HCT116 (cell line): ENCODE measurements at regions not wholly inside any gene's neighbourhood (a gene's known extent, or its start where the extent isn't known, plus 50 kb on each side); places are given as distances from the start of the nearest gene placed in this dataset.

Source experiments
- ATAC-seq: fragments of 200-7000 bp; cut with Tn5 transposase; 2 replicates; pipeline ENCODE4 v1.9.1; 2020; ENCODE audit warnings: mild to moderate bottlenecking, moderate library complexity
- BruUV-seq: library from RNA; stranded (reverse); fragments of 400-500 nt; replicated peaks from 2 replicates; lab custom pipeline; 2021; lab: Mats Ljungman, UMichigan
- CTCF ChIA-PET: fragments of 300-600 bp; sonication (Branson Sonifier 250); formaldehyde crosslinking; loops from one replicate; lab custom pipeline; 2021; ENCODE audit warnings: antibody characterized with exemption; lab: Charles Lee
- POLR2A ChIA-PET: fragments of 300-600, 350-600 bp; sonication (Branson Sonifier 250); formaldehyde crosslinking; loops from one replicate; lab custom pipeline; 2021; ENCODE audit warnings: antibody characterized with exemption; lab: Charles Lee
- RAD21 ChIA-PET, 2 experiments: fragments of 300-600 bp; sonication (Branson Sonifier 250); formaldehyde crosslinking; loops; one replicate each; lab custom pipeline; 2023; ENCODE audit warnings: low total read pairs in 2 of 2; ENCODE audit not compliant: uncharacterized antibody in 2 of 2, unreplicated experiment in 2 of 2, low non-redundant PET in 1 of 2; lab: Charles Lee
- DNase-seq: peaks from one replicate; pipeline ENCODE4 v3.0.0-alpha.2; 2010; ENCODE audit warnings: low read depth, low spot score
- H2AFZ ChIP-seq: fragments of 200-600 bp; shearing (Covaris generic), sonication (generic); 2 replicates; pipeline ENCODE4 v1.6.1; 2017; ENCODE audit warnings: low read depth, mixed run types, mixed read lengths, antibody characterized with exemption, low read length; ENCODE audit not compliant: poor library complexity, severe bottlenecking
- H3K27ac ChIP-seq: 2 replicates; pipeline ENCODE4 v1.5.1; 2012; ENCODE audit warnings: low read depth, low read length
- H3K27me3 ChIP-seq: fragments of 200-600 bp; sonication (generic); 2 replicates; pipeline ENCODE4 v1.6.1; 2016; ENCODE audit warnings: mixed run types, low read length, mixed read lengths; ENCODE audit not compliant: insufficient read depth
- H3K36me3 ChIP-seq, 2 experiments: fragments of 200-500 bp in 1 of 2; fragments of 200-600 bp in 1 of 2; sonication (Bioruptor generic) in 1 of 2; sonication (generic) in 1 of 2; 2 replicates each; pipeline versions ENCODE4 v1.5.1 to v1.6.1; 2014 to 2016; ENCODE audit warnings: low read length in 2 of 2, inconsistent platforms in 1 of 2, mixed read lengths in 1 of 2, mixed run types in 1 of 2; ENCODE audit not compliant: insufficient read depth in 2 of 2, control insufficient read depth in 1 of 2
- H3K4me1 ChIP-seq, 2 experiments: fragments of 200-600 bp in 1 of 2; sonication (generic) in 1 of 2; 2 replicates each; pipeline versions ENCODE4 v1.5.1 to v1.6.1; 2012 to 2017; ENCODE audit warnings: low read length in 2 of 2, inconsistent platforms in 1 of 2, mild to moderate bottlenecking in 1 of 2, mixed read lengths in 1 of 2, mixed run types in 1 of 2, moderate library complexity in 1 of 2; ENCODE audit not compliant: insufficient read depth in 2 of 2, control insufficient read depth in 1 of 2
- H3K4me2 ChIP-seq: fragments of 200-600 bp; sonication (generic); 2 replicates; pipeline ENCODE4 v1.6.1; 2017; ENCODE audit warnings: mixed run types, low read length, mixed read lengths
- H3K4me3 ChIP-seq, 2 experiments: fragments of 200-600 bp in 1 of 2; sonication (generic) in 1 of 2; replicated peaks in 1 of 2; 2 replicates each; pipeline ENCODE4 v1.5.1; 2011 to 2016; ENCODE audit warnings: low read length in 2 of 2, control low read depth in 1 of 2, low read depth in 1 of 2, mild to moderate bottlenecking in 1 of 2, mixed read lengths in 1 of 2, mixed run types in 1 of 2
- H3K79me2 ChIP-seq: fragments of 200-600 bp; sonication (generic); 2 replicates; pipeline ENCODE4 v1.6.1; 2017; ENCODE audit warnings: mild to moderate bottlenecking, mixed run types, low read length, moderate library complexity, mixed read lengths; ENCODE audit not compliant: insufficient read depth
- H3K9ac ChIP-seq: fragments of 200-600 bp; sonication (generic); 2 replicates; pipeline ENCODE4 v1.6.1; 2016; ENCODE audit warnings: low read length, mixed read lengths
- H3K9me2 ChIP-seq: fragments of 200-600 bp; sonication (generic), shearing (Covaris generic); 2 replicates; pipeline ENCODE4 v1.6.1; 2017; ENCODE audit warnings: mixed run types, mild to moderate bottlenecking, moderate library complexity; ENCODE audit not compliant: insufficient read depth
- H3K9me3 ChIP-seq, 2 experiments: fragments of 200-500 bp in 1 of 2; fragments of 200-600 bp in 1 of 2; sonication (Bioruptor generic) in 1 of 2; sonication (generic) in 1 of 2; 2 replicates each; pipeline ENCODE4 v1.6.1; 2014 to 2017; ENCODE audit warnings: low read length in 2 of 2, mixed read lengths in 2 of 2, inconsistent platforms in 1 of 2, low read depth in 1 of 2, mild to moderate bottlenecking in 1 of 2, mixed run types in 1 of 2, moderate library complexity in 1 of 2; ENCODE audit not compliant: control insufficient read depth in 1 of 2, insufficient read depth in 1 of 2
- H4K20me1 ChIP-seq: fragments of 200-600 bp; sonication (generic), shearing (Covaris generic); 2 replicates; pipeline ENCODE4 v1.6.1; 2017; ENCODE audit warnings: mixed run types, mild to moderate bottlenecking, moderate library complexity; ENCODE audit not compliant: insufficient read depth
- CBX3 ChIP-seq: IDR thresholded peaks from 2 replicates; pipeline ENCODE4 v1.6.1; 2012; ENCODE audit warnings: low read depth
- CTCF ChIP-seq, 3 experiments: fragments of 200-600 bp in 1 of 3; sonication (generic) in 1 of 3; IDR thresholded peaks in 2 of 3; conservative IDR thresholded peaks in 1 of 3; 2 replicates each; pipeline ENCODE4 v1.5.1; 2012 to 2017; ENCODE audit warnings: low read depth in 2 of 3, low read length in 2 of 3, antibody characterized with exemption in 1 of 3, borderline replicate concordance in 1 of 3, control low read depth in 1 of 3, mild to moderate bottlenecking in 1 of 3, mixed read lengths in 1 of 3, mixed run types in 1 of 3, moderate library complexity in 1 of 3; ENCODE audit not compliant: insufficient read depth in 1 of 3
- EGR1 ChIP-seq: IDR thresholded peaks from 2 replicates; pipeline ENCODE4 v1.6.1; 2012; ENCODE audit warnings: low read depth
- ELF1 ChIP-seq: IDR thresholded peaks from 2 replicates; pipeline ENCODE4 v1.6.1; 2012; ENCODE audit warnings: low read depth, borderline replicate concordance
- EZH2 ChIP-seq: fragments of 200-600 bp; sonication (generic); IDR thresholded peaks from 2 replicates; pipeline ENCODE4 v1.6.1; 2017; ENCODE audit warnings: antibody characterized with exemption, mixed run types
- EZH2phosphoT487 ChIP-seq: fragments of 200-600 bp; IDR thresholded peaks from 2 replicates; pipeline ENCODE4 v1.6.1; 2018; ENCODE audit warnings: antibody characterized with exemption, borderline replicate concordance
- JUND ChIP-seq: IDR thresholded peaks from 2 replicates; pipeline ENCODE4 v1.6.1; 2012
- MAX ChIP-seq: IDR thresholded peaks from 2 replicates; pipeline ENCODE4 v1.6.1; 2012
- REST ChIP-seq: IDR thresholded peaks from 2 replicates; pipeline ENCODE4 v1.6.1; 2012; ENCODE audit warnings: low read depth
- SP1 ChIP-seq: IDR thresholded peaks from 2 replicates; pipeline ENCODE4 v1.6.1; 2012; ENCODE audit warnings: low read depth
- ZFX ChIP-seq: fragments of 450-650 bp; IDR thresholded peaks from 2 replicates; pipeline ENCODE4 v1.6.1; 2017
- ZNF274 ChIP-seq: fragments of 200-500 bp; sonication (Bioruptor generic); IDR thresholded peaks from 2 replicates; pipeline ENCODE4 v1.6.1; 2014; ENCODE audit warnings: mild to moderate bottlenecking, low read depth, low read length, inconsistent platforms
- intact Hi-C: fragments of 100-400 bp; cut with micrococcal nuclease; formaldehyde crosslinking; loops from 2 replicates; pipeline ENCODE4 v1.10.0; 2022

- TF ChIP-seq CBX3 (no peak), ZFX (no peak), EZH2 (no peak), MAX (no peak), EGR1 (no peak), EZH2phosphoT487 (no peak), CTCF (IDR thresholded peaks at IDR 0.05 in 2 of 3, conservative IDR thresholded peaks at IDR 0.05 in 1 of 3; ENCODE audit: borderline replicate concordance in 1 of 3, insufficient read depth in 1 of 3, low read depth in 2 of 3, low read length in 2 of 3) (no peak), JUND (no peak), ZNF274 (no peak), SP1 (no peak), ELF1 (no peak), REST (no peak)
- no TSS peak for BruUV-seq
- ChIA-PET CTCF (no interaction called here), RAD21 (no interaction called here), POLR2A (no interaction called here)
- Histone ChIP-seq H3K4me2 (no peak overlapping the region), H3K27ac (no peak overlapping the region), H3K36me3 (no peaks in the 10 kb centered on the region), H4K20me1 (no peaks in the 10 kb centered on the region), H3K4me3 (no peak overlapping the region), H2AFZ (peak overlapping the region; percentile 11), H3K79me2 (no peaks in the 10 kb centered on the region), H3K9me2 (no peaks in the 10 kb centered on the region), H3K4me1 (no peaks in the 10 kb centered on the region), H3K9ac (no peak overlapping the region), H3K27me3 (peaks cover 16% of the 10 kb centered on the region; the same call in 1 of the 2 replicates), H3K9me3 (no peaks in the 10 kb centered on the region)
- no peak for ATAC-seq
- intact Hi-C loops = no loop called here
- no peak for DNase-seq
These were observed 51.0 kb upstream of the CEP162 start for GRCh38 chr6:84278321-84278998.
